A673 (cell line): ENCODE measurements at regions not wholly inside any gene's neighbourhood (a gene's known extent, or its start where the extent isn't known, plus 50 kb on each side); places are given as distances from the start of the nearest gene placed in this dataset.

Source experiments
- BruUV-seq: library from RNA; stranded (reverse); fragments of 400-500 nt; replicated peaks from 2 replicates; lab custom pipeline; 2021; lab: Mats Ljungman, UMichigan
- CTCF ChIA-PET: fragments of 300-600 bp; sonication (Branson Sonifier 250); formaldehyde crosslinking; loops from one replicate; lab custom pipeline; 2022; ENCODE audit warnings: antibody characterized with exemption; lab: Charles Lee
- POLR2A ChIA-PET: fragments of 300-600 bp; sonication (Branson Sonifier 250); formaldehyde crosslinking; loops from one replicate; lab custom pipeline; 2022; ENCODE audit warnings: antibody characterized with exemption; ENCODE audit not compliant: low non-redundant PET; lab: Charles Lee
- DNase-seq: peaks from one replicate; pipeline ENCODE4 v3.0.0-alpha.2; 2015; ENCODE audit warnings: low spot score
- H3K27ac ChIP-seq: fragments of 200-600 bp; sonication (generic); 2 replicates; pipeline ENCODE4 v1.5.1; 2016; ENCODE audit warnings: mixed run types, low read depth, mild to moderate bottlenecking, mixed read lengths, antibody characterized with exemption, low read length; ENCODE audit not compliant: poor library complexity, severe bottlenecking
- H3K27me3 ChIP-seq: fragments of 200-600 bp; sonication (generic); replicated peaks from 2 replicates; pipeline ENCODE4 v1.6.1; 2017; ENCODE audit warnings: mixed run types, low read depth, mild to moderate bottlenecking, mixed read lengths, antibody characterized with exemption, low read length; ENCODE audit not compliant: insufficient read depth, poor library complexity
- H3K36me3 ChIP-seq: fragments of 200-600 bp; sonication (generic); 2 replicates; pipeline ENCODE4 v1.6.1; 2016; ENCODE audit warnings: mixed run types, mild to moderate bottlenecking, mixed read lengths, antibody characterized with exemption, low read length; ENCODE audit not compliant: insufficient read depth, poor library complexity, severe bottlenecking
- H3K4me1 ChIP-seq: fragments of 200-600 bp; sonication (generic); 2 replicates; pipeline ENCODE4 v1.6.1; 2017; ENCODE audit warnings: mixed run types, mild to moderate bottlenecking, mixed read lengths, antibody characterized with exemption, low read length; ENCODE audit not compliant: insufficient read depth, poor library complexity, severe bottlenecking
- H3K4me3 ChIP-seq: fragments of 200-600 bp; sonication (generic); 2 replicates; pipeline ENCODE4 v1.5.1; 2016; ENCODE audit warnings: low read depth, mixed run types, mild to moderate bottlenecking, mixed read lengths, low read length; ENCODE audit not compliant: poor library complexity, severe bottlenecking
- H3K9me3 ChIP-seq: fragments of 200-600 bp; sonication (generic); 2 replicates; pipeline ENCODE4 v1.6.1; 2016; ENCODE audit warnings: mixed run types, low read depth, mild to moderate bottlenecking, mixed read lengths, antibody characterized with exemption, low read length; ENCODE audit not compliant: poor library complexity, severe bottlenecking
- CTCF ChIP-seq: fragments of 300-800, 200-600 bp; sonication (generic); conservative IDR thresholded peaks from 2 replicates; pipeline ENCODE4 v1.5.1; 2017; ENCODE audit warnings: low read depth, mild to moderate bottlenecking, antibody characterized with exemption, low read length, moderate library complexity, mixed read lengths
- EZH2 ChIP-seq: fragments of 200-600 bp; sonication (generic); IDR thresholded peaks from 2 replicates; pipeline ENCODE4 v1.6.1; 2017; ENCODE audit warnings: borderline replicate concordance, low read depth, mild to moderate bottlenecking, mixed read lengths, antibody characterized with exemption, low read length; ENCODE audit not compliant: poor library complexity, severe bottlenecking
- intact Hi-C: fragments of 100-400 bp; cut with micrococcal nuclease; formaldehyde crosslinking; loops from one replicate; pipeline ENCODE4 v1.10.0; 2022; ENCODE audit not compliant: unreplicated experiment

GRCh38 chr3:168546707-168547106 is 451.0 kb upstream of the GOLIM4 start:
- TF ChIP-seq EZH2 (no peak), CTCF (no peak)
- Histone ChIP-seq H3K9me3 (no peaks in the 10 kb centered on the region), H3K36me3 (no peaks in the 10 kb centered on the region), H3K4me1 (no peaks in the 10 kb centered on the region), H3K27ac (no peak overlapping the region), H3K4me3 (no peak overlapping the region), H3K27me3 (peaks cover 13% of the 10 kb centered on the region)
- intact Hi-C loops, result no loop called here
- ChIA-PET CTCF (no interaction called here), POLR2A (no interaction called here)
- no peak for DNase-seq
- BruUV-seq, result no TSS peak

GRCh38 chr3:168545591-168545990 is 449.9 kb upstream of the GOLIM4 start:
- no peak for TF ChIP-seq CTCF
- TF ChIP-seq EZH2, result no peak
- Histone ChIP-seq H3K27me3 (peaks cover 7% of the 10 kb centered on the region), H3K27ac (no peak overlapping the region), H3K36me3 (no peaks in the 10 kb centered on the region), H3K4me1 (no peaks in the 10 kb centered on the region), H3K4me3 (no peak overlapping the region), H3K9me3 (no peaks in the 10 kb centered on the region)
- ChIA-PET POLR2A (no interaction called here), CTCF (no interaction called here)
- no TSS peak for BruUV-seq
- intact Hi-C loops, result no loop called here
- no peak for DNase-seq

GRCh38 chr3:168544097-168544957 is 448.6 kb upstream of the GOLIM4 start:
- POLR2A ChIA-PET, result no interaction called here
- Histone ChIP-seq H3K27ac (no peak overlapping the region), H3K9me3 (no peaks in the 10 kb centered on the region), H3K4me1 (no peaks in the 10 kb centered on the region), H3K36me3 (no peaks in the 10 kb centered on the region), H3K27me3 (peaks cover 7% of the 10 kb centered on the region), H3K4me3 (no peak overlapping the region)
- DNase-seq, result no peak
- no peak for TF ChIP-seq CTCF
- TF ChIP-seq EZH2, result no peak
- BruUV-seq, result no TSS peak
- CTCF ChIA-PET, result no interaction called here
- intact Hi-C loops, result no loop called here
